Spleen (tissue), 11 donors: ENCODE measurements at regions not wholly inside any gene's neighbourhood (a gene's known extent, or its start where the extent isn't known, plus 50 kb on each side); places are given as distances from the start of the nearest gene placed in this dataset.

Experiments used
- DNase-seq: peaks from one replicate; pipeline ENCODE4 v3.0.0-alpha.2; 2020
- H3K27ac ChIP-seq, 8 donors: fragments of 200-600 bp; sonication (generic) in 7 of 8; 1 replicate in 4 of 8; 2 replicates in 4 of 8; pipeline versions ENCODE4 v1.5.0 to v1.8.0; 2016 to 2021; ENCODE audit warnings: inconsistent platforms in 4 of 8, mild to moderate bottlenecking in 4 of 8, moderate library complexity in 1 of 8
- H3K27me3 ChIP-seq, 7 donors: fragments of 200-600 bp; sonication (generic) in 6 of 7; replicated peaks in 1 of 7; 1 replicate in 4 of 7; 2 replicates in 3 of 7; pipeline versions ENCODE4 v1.5.0 to v1.8.0; 2016 to 2021; ENCODE audit warnings: inconsistent platforms in 3 of 7, mild to moderate bottlenecking in 1 of 7
- H3K36me3 ChIP-seq, 6 donors: fragments of 200-600 bp; sonication (generic) in 5 of 6; 1 replicate in 4 of 6; 2 replicates in 2 of 6; pipeline versions ENCODE4 v1.5.0 to v1.8.0; 2016 to 2021; ENCODE audit warnings: inconsistent platforms in 2 of 6
- H3K4me1 ChIP-seq, 6 donors: fragments of 200-600 bp; sonication (generic) in 5 of 6; 1 replicate in 3 of 6; 2 replicates in 3 of 6; pipeline versions ENCODE4 v1.5.0 to v1.8.0; 2016 to 2021; ENCODE audit warnings: inconsistent platforms in 3 of 6
- H3K4me3 ChIP-seq, 8 donors: fragments of 200-600 bp; sonication (generic) in 7 of 8; 1 replicate in 4 of 8; 2 replicates in 4 of 8; pipeline versions ENCODE4 v1.5.0 to v1.8.0; 2016 to 2021; ENCODE audit warnings: inconsistent platforms in 4 of 8, mild to moderate bottlenecking in 4 of 8, moderate library complexity in 2 of 8
- H3K9me3 ChIP-seq, 8 donors: fragments of 200-600 bp; sonication (generic) in 7 of 8; 1 replicate in 4 of 8; 2 replicates in 4 of 8; pipeline versions ENCODE4 v1.5.0 to v1.8.0; 2016 to 2021; ENCODE audit warnings: inconsistent platforms in 4 of 8
- POLR2A ChIP-seq, 3 donors: fragments of 450-650 bp; IDR thresholded peaks; one replicate each; pipeline ENCODE4 v1.5.1; 2017; ENCODE audit warnings: antibody characterized with exemption in 3 of 3, mild to moderate bottlenecking in 1 of 3
- POLR2AphosphoS5 ChIP-seq, 3 donors: sonication (generic); formaldehyde crosslinking; IDR thresholded peaks; one replicate each; pipeline ENCODE4 v1.5.1; 2017; ENCODE audit warnings: antibody characterized with exemption in 3 of 3
- WGBS, 5 donors: extraction: QIAGEN DNeasy Blood & Tissue Kit in 3 of 5; methylation state at CpG; one replicate each; pipeline versions ENCODE4 v1.1.5 to v1.1.7; 2013 to 2018; 5-methylcytosine and 5-hydroxymethylcytosine counted together
- intact Hi-C: fragments of 100-400 bp; cut with DNase I; formaldehyde crosslinking; loops from one replicate; pipeline ENCODE4 v1.15.0; 2023; ENCODE audit warnings: low total_unique reads
- TF ChIP-seq, protein P1 (sequence below), 11 experiments: fragments of 200-600 bp in 7 of 11; fragments of 450-650 bp in 4 of 11; sonication (generic) in 4 of 11; IDR thresholded peaks in 8 of 11; conservative IDR thresholded peaks in 3 of 11; 1 replicate in 7 of 11; 2 replicates in 4 of 11; pipeline versions ENCODE4 v1.4.0 to v1.8.0; 2016 to 2021; ENCODE audit warnings: antibody characterized with exemption in 11 of 11, inconsistent platforms in 4 of 11, mild to moderate bottlenecking in 1 of 11
- donor health status: healthy with polysubstance abuse.
- donor health status: DM: no; HTN: no; CAD: no; lungs with moderate emphysema.
- donor health status: DM: no; HTN: no; CAD: no.
- donor health status: Bipolar disorder and iron deficiency.
- donor health status: healthy.
- donor health status: DM: no; HTN: no; CAD: no.
- donor health status: DM: yes; HTN: yes; CAD: no.

GRCh38 chr5:42120070-42120469, 195.0 kb downstream of the FBXO4 start:
- intact Hi-C loops, result no loop called here
- no peak for DNase-seq

GRCh38 chr5:42121401-42121800, 196.3 kb downstream of the FBXO4 start:
- Histone ChIP-seq H3K4me3 (no peak overlapping the region), H3K36me3 (no peaks in the 10 kb centered on the region), H3K9me3 (peaks cover 0 to 4% (median 0%) of the 10 kb centered on the region in 8 donors), H3K27me3 (no peaks in the 10 kb centered on the region), H3K4me1 (no peaks in the 10 kb centered on the region), H3K27ac (no peak overlapping the region)
- no peak for DNase-seq
- WGBS, 5 donors, result 48 to 70% (median 66%) methylated on average over 2 of the region's 2 CpGs
- TF ChIP-seq, protein P1, sequence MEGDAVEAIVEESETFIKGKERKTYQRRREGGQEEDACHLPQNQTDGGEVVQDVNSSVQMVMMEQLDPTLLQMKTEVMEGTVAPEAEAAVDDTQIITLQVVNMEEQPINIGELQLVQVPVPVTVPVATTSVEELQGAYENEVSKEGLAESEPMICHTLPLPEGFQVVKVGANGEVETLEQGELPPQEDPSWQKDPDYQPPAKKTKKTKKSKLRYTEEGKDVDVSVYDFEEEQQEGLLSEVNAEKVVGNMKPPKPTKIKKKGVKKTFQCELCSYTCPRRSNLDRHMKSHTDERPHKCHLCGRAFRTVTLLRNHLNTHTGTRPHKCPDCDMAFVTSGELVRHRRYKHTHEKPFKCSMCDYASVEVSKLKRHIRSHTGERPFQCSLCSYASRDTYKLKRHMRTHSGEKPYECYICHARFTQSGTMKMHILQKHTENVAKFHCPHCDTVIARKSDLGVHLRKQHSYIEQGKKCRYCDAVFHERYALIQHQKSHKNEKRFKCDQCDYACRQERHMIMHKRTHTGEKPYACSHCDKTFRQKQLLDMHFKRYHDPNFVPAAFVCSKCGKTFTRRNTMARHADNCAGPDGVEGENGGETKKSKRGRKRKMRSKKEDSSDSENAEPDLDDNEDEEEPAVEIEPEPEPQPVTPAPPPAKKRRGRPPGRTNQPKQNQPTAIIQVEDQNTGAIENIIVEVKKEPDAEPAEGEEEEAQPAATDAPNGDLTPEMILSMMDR (IDR thresholded peaks at IDR 0.05 in 8 of 11, conservative IDR thresholded peaks at IDR 0.05 in 3 of 11), result no peak
- TF ChIP-seq POLR2AphosphoS5 (IDR thresholded peaks at IDR 0.05) (no peak), POLR2A (IDR thresholded peaks at IDR 0.05) (no peak)
- intact Hi-C loops, result no loop called here

More at GRCh38 chr5:42120070-42120469, 195.0 kb downstream of the FBXO4 start:
- Histone ChIP-seq H3K36me3 (no peaks in the 10 kb centered on the region), H3K9me3 (peaks cover 0 to 4% (median 0%) of the 10 kb centered on the region in 8 donors), H3K4me3 (no peak overlapping the region), H3K27me3 (no peaks in the 10 kb centered on the region), H3K4me1 (no peaks in the 10 kb centered on the region), H3K27ac (no peak overlapping the region)
- TF ChIP-seq POLR2AphosphoS5 (IDR thresholded peaks at IDR 0.05), result no peak
- TF ChIP-seq, protein P1 (IDR thresholded peaks at IDR 0.05 in 8 of 11, conservative IDR thresholded peaks at IDR 0.05 in 3 of 11), result no peak
- TF ChIP-seq POLR2A (IDR thresholded peaks at IDR 0.05), result no peak

DNA sequence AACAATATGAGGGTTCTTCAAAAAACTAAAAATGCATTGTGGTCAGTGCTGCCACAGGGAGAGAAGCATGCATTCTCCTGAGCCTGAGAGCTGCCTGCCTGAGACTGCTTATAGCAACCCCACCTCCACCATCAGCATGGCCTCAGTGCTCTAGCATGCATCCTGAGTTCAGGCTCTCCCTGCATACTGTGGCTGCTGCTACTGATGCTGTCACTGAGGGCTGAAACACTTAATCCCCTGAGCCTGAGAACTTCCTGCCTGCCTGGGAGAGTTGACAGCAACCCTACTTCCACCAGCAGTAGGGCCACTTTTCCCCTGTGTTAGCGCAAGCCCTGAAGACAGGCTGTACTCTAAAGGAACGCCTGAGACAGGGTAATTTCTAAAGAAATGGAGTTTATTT, 206.0 kb downstream of the FBXO4 start:
- no peak overlapping the region for H3K27ac ChIP-seq
- TF ChIP-seq POLR2A (IDR thresholded peaks at IDR 0.05), result no peak
- no peak for TF ChIP-seq POLR2AphosphoS5 (IDR thresholded peaks at IDR 0.05)
- TF ChIP-seq, protein P1 (IDR thresholded peaks at IDR 0.05 in 8 of 11, conservative IDR thresholded peaks at IDR 0.05 in 3 of 11), result no peak
- no peaks in the 10 kb centered on the region for H3K4me1 ChIP-seq
- H3K36me3 ChIP-seq, result no peaks in the 10 kb centered on the region
- no peaks in the 10 kb centered on the region for H3K27me3 ChIP-seq
- H3K9me3 ChIP-seq, result peaks cover 0 to 22% (median 12%) of the 10 kb centered on the region in 8 donors
- H3K4me3 ChIP-seq, result no peak overlapping the region
- 58 to 78% (median 68%) methylated on average over 2 of the region's 2 CpGs for WGBS, 5 donors
- intact Hi-C loops, result no loop called here
- no peak for DNase-seq

DNA sequence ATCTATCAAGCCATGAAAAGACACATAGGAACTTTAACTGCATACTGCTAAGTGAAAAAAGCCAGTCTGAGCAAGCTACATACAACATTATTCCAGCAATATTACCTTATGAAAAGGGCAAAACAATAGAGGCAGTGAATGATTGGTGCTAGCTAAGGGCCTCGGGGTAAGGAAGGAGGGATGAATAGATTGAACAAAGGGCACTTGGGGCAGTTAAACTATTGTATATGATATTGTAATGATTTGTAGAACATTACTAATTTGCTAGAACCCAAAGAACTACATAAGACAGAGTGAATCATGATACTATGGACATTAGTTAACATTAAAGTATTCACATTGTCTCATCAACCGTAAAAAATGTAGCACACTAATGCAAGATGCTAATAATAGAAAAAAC, 218.3 kb downstream of the FBXO4 start:
- 75 to 92% (median 83%) methylated on average over 2 of the region's 2 CpGs for WGBS, 5 donors
- no peak overlapping the region for H3K4me3 ChIP-seq
- no peak for DNase-seq
- H3K36me3 ChIP-seq, result no peaks in the 10 kb centered on the region
- H3K4me1 ChIP-seq, result no peaks in the 10 kb centered on the region
- intact Hi-C loops, result no loop called here
- H3K9me3 ChIP-seq, result peaks cover 0 to 30% (median 17%) of the 10 kb centered on the region in 8 donors
- H3K27ac ChIP-seq, result no peak overlapping the region
- TF ChIP-seq POLR2A (IDR thresholded peaks at IDR 0.05), result no peak
- no peak for TF ChIP-seq POLR2AphosphoS5 (IDR thresholded peaks at IDR 0.05)
- TF ChIP-seq, protein P1 (IDR thresholded peaks at IDR 0.05 in 8 of 11, conservative IDR thresholded peaks at IDR 0.05 in 3 of 11), result no peak
- no peaks in the 10 kb centered on the region for H3K27me3 ChIP-seq
